GM21381 (cell line): ENCODE measurements at regions not wholly inside any gene's neighbourhood (a gene's known extent, or its start where the extent isn't known, plus 50 kb on each side); places are given as distances from the start of the nearest gene placed in this dataset.
"Not testable (repeated sequence)": the region's sequence is repeated elsewhere in the genome, so short reads cannot be mapped to it uniquely, and the experiment has no call there.

Experiments used
- ATAC-seq: cut with Tn5 transposase; IDR thresholded peaks from one replicate; pipeline ENCODE4 v1.9.1; 2021; ENCODE audit warnings: mild to moderate bottlenecking, moderate library complexity; ENCODE audit not compliant: unreplicated experiment

- ATAC-seq = no peak
Observed at GRCh38 chr10:33630761-33631160, 296.3 kb upstream of the NRP1 start.

GRCh38 chr10:33627611-33628010 lies 293.1 kb upstream of the NRP1 start:
- no peak for ATAC-seq

GRCh38 chr10:33626798-33627466 lies 292.5 kb upstream of the NRP1 start:
- no peak for ATAC-seq

GRCh38 chr10:33623669-33624068 lies 289.2 kb upstream of the NRP1 start:
- no peak for ATAC-seq

- ATAC-seq = no peak
Observed at GRCh38 chr10:33621101-33621500, 286.6 kb upstream of the NRP1 start.

- ATAC-seq = no peak
Observed at GRCh38 chr10:33618196-33618595, 283.7 kb upstream of the NRP1 start.

GRCh38 chr10:33617381-33618080 lies 283.1 kb upstream of the NRP1 start:
- no peak for ATAC-seq

GRCh38 chr10:33616956-33617355 lies 282.5 kb upstream of the NRP1 start:
- no peak for ATAC-seq

GRCh38 chr10:33612551-33612950 lies 278.1 kb upstream of the NRP1 start:
- ATAC-seq = peak; percentile 74

- ATAC-seq = no peak
Observed at GRCh38 chr10:33612116-33612515, 277.6 kb upstream of the NRP1 start.

GRCh38 chr10:33611423-33611822 lies 277.0 kb upstream of the NRP1 start:
- no peak for ATAC-seq

- ATAC-seq = no peak
Observed at GRCh38 chr10:33609546-33609945, 275.1 kb upstream of the NRP1 start.

GRCh38 chr10:33602278-33602677 lies 267.8 kb upstream of the NRP1 start:
- no peak for ATAC-seq

- ATAC-seq = no peak
Observed at GRCh38 chr10:33600381-33600780, 265.9 kb upstream of the NRP1 start.

GRCh38 chr10:33596422-33596821 lies 262.0 kb upstream of the NRP1 start:
- no peak for ATAC-seq

- no peak for ATAC-seq
Observed at GRCh38 chr10:33594475-33594874, 260.0 kb upstream of the NRP1 start.

- ATAC-seq = no peak
Observed at GRCh38 chr10:33588974-33589600, 254.6 kb upstream of the NRP1 start.

- not testable (repeated sequence) for ATAC-seq
Observed at GRCh38 chr10:33584596-33584995, 250.1 kb upstream of the NRP1 start.

GRCh38 chr10:33579996-33580395 lies 245.5 kb upstream of the NRP1 start:
- no peak for ATAC-seq

- ATAC-seq = no peak
Observed at GRCh38 chr10:33573606-33574005, 239.1 kb upstream of the NRP1 start.

- ATAC-seq = no peak
Observed at GRCh38 chr10:33571616-33572015, 237.1 kb upstream of the NRP1 start.

GRCh38 chr10:33570495-33570894 lies 236.0 kb upstream of the NRP1 start:
- ATAC-seq = no peak
